Trophoblast cell (in vitro differentiated cells and primary cell): ENCODE measurements at regions not wholly inside any gene's neighbourhood (a gene's known extent, or its start where the extent isn't known, plus 50 kb on each side); places are given as distances from the start of the nearest gene placed in this dataset.

Source experiments
- DNase-seq, 2 donors: peaks; one replicate each; pipeline ENCODE4 v3.0.0-alpha.2; 2016
- H2AFZ ChIP-seq: 2 replicates; pipeline ENCODE4 v1.6.1; 2013; ENCODE audit warnings: low read length, moderate library complexity, mild to moderate bottlenecking; ENCODE audit not compliant: insufficient read depth, poor library complexity
- H2AK5ac ChIP-seq: 2 replicates; pipeline ENCODE4 v1.6.1; 2013; ENCODE audit warnings: mild to moderate bottlenecking, low read length
- H2BK120ac ChIP-seq: 2 replicates; pipeline ENCODE4 v1.6.1; 2013; ENCODE audit warnings: low read length, mild to moderate bottlenecking, moderate library complexity; ENCODE audit not compliant: insufficient read depth, poor library complexity
- H2BK12ac ChIP-seq: 2 replicates; pipeline ENCODE4 v1.6.1; 2013; ENCODE audit warnings: mild to moderate bottlenecking, low read length, moderate library complexity
- H2BK5ac ChIP-seq: 2 replicates; pipeline ENCODE4 v1.6.1; 2013; ENCODE audit warnings: low read length, low read depth, moderate library complexity, mild to moderate bottlenecking; ENCODE audit not compliant: poor library complexity
- H3K14ac ChIP-seq: 2 replicates; pipeline ENCODE4 v1.6.1; 2013; ENCODE audit warnings: mild to moderate bottlenecking, low read length
- H3K18ac ChIP-seq: 2 replicates; pipeline ENCODE4 v1.6.1; 2013; ENCODE audit warnings: mild to moderate bottlenecking, low read length
- H3K23ac ChIP-seq: 2 replicates; pipeline ENCODE4 v1.6.1; 2013; ENCODE audit warnings: low read length
- H3K27ac ChIP-seq: 2 replicates; pipeline ENCODE4 v1.5.1; 2013; ENCODE audit warnings: low read depth, mild to moderate bottlenecking, inconsistent platforms, low read length, moderate library complexity
- H3K27me3 ChIP-seq: 2 replicates; pipeline ENCODE4 v1.6.1; 2013; ENCODE audit warnings: inconsistent platforms, mild to moderate bottlenecking, low read length, moderate library complexity; ENCODE audit not compliant: insufficient read depth
- H3K36me3 ChIP-seq, 2 experiments: 1 replicate in 1 of 2; 2 replicates in 1 of 2; pipeline ENCODE4 v1.6.1; 2013; ENCODE audit warnings: low read length in 2 of 2, mild to moderate bottlenecking in 2 of 2, moderate library complexity in 1 of 2; ENCODE audit not compliant: insufficient read depth in 2 of 2, control insufficient read depth in 1 of 2
- H3K4ac ChIP-seq: 2 replicates; pipeline ENCODE4 v1.6.1; 2013; ENCODE audit warnings: low read depth, mild to moderate bottlenecking, low read length, moderate library complexity
- H3K4me1 ChIP-seq, 2 experiments: 1 replicate in 1 of 2; 2 replicates in 1 of 2; pipeline ENCODE4 v1.6.1; 2013; ENCODE audit warnings: low read length in 2 of 2, mild to moderate bottlenecking in 2 of 2, moderate library complexity in 1 of 2; ENCODE audit not compliant: insufficient read depth in 2 of 2, control insufficient read depth in 1 of 2
- H3K4me2 ChIP-seq: 2 replicates; pipeline ENCODE4 v1.6.1; 2013; ENCODE audit warnings: inconsistent platforms, mild to moderate bottlenecking, low read length, moderate library complexity
- H3K4me3 ChIP-seq: 2 replicates; pipeline ENCODE4 v1.5.1; 2013; ENCODE audit warnings: mild to moderate bottlenecking, low read depth, low read length, inconsistent platforms
- H3K79me1 ChIP-seq: one replicate; pipeline ENCODE4 v1.6.1; 2013; ENCODE audit warnings: low read length
- H3K79me2 ChIP-seq: 2 replicates; pipeline ENCODE4 v1.6.1; 2013; ENCODE audit warnings: low read length, mild to moderate bottlenecking; ENCODE audit not compliant: control insufficient read depth, insufficient read depth, poor library complexity
- H3K9ac ChIP-seq: 2 replicates; pipeline ENCODE4 v1.6.1; 2013; ENCODE audit warnings: mild to moderate bottlenecking, low read length
- H3K9me3 ChIP-seq: 2 replicates; pipeline ENCODE4 v1.6.1; 2013; ENCODE audit warnings: low read depth, mild to moderate bottlenecking, control low read depth, inconsistent platforms, low read length; ENCODE audit not compliant: insufficient read depth
- H4K12ac ChIP-seq: 2 replicates; pipeline ENCODE4 v1.6.1; 2013; ENCODE audit warnings: low read depth, mild to moderate bottlenecking, low read length, moderate library complexity
- H4K8ac ChIP-seq: 2 replicates; pipeline ENCODE4 v1.6.1; 2013; ENCODE audit warnings: low read depth, mild to moderate bottlenecking, low read length, moderate library complexity
- H4K91ac ChIP-seq: one replicate; pipeline ENCODE4 v1.6.1; 2013; ENCODE audit warnings: low read depth, mild to moderate bottlenecking, low read length, moderate library complexity
- WGBS: extraction: QIAGEN DNeasy Blood & Tissue Kit; methylation state at CpG from one replicate; pipeline ENCODE4 v1.1.7; 2013; ENCODE audit warnings: missing lambda C conversion rate; ENCODE audit not compliant: insufficient read length, insufficient coverage; ENCODE audit errors: extremely low coverage; 5-methylcytosine and 5-hydroxymethylcytosine counted together

GRCh38 chr7:110061387-110061786 lies 1029.5 kb upstream of the LRRN3 start:
- Histone ChIP-seq H3K23ac (no peak overlapping the region), H2BK120ac (no peak overlapping the region), H3K9ac (no peak overlapping the region), H3K79me2 (no peaks in the 10 kb centered on the region), H3K36me3 (no peaks in the 10 kb centered on the region), H3K4me3 (no peak overlapping the region), H2BK12ac (no peak overlapping the region), H2AK5ac (no peak overlapping the region), H2BK5ac (no peak overlapping the region), H4K91ac (no peak overlapping the region), H2AFZ (no peak overlapping the region), H4K8ac (no peak overlapping the region), H3K4me2 (no peak overlapping the region), H3K18ac (no peak overlapping the region), H3K4ac (no peak overlapping the region), H3K4me1 (no peaks in the 10 kb centered on the region), H3K79me1 (no peaks in the 10 kb centered on the region), H3K14ac (no peak overlapping the region), H3K27me3 (no peaks in the 10 kb centered on the region), H3K9me3 (no peaks in the 10 kb centered on the region), H4K12ac (no peak overlapping the region), H3K27ac (no peak overlapping the region)
- WGBS = no CpG with 5 or more reads among the region's 2 CpGs
- DNase-seq = no peak

DNA sequence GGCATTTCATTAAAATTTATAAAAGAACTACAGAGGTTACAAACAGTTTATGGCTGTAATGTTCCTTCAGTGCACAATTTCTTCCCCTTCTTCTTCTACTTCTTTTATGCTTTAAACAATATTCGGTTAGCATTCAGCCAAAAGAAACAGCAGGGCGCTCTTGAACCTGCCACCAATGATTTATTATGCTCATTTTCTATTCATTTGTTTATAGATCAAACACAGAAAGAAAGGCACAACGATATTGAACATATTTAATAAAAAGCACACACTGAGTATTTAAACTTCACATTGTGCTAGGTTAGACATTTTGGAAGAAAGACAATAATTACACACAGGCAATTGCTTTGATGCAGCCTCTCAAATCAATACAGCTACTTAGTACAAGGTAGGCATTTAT lies 1025.8 kb upstream of the LRRN3 start:
- Histone ChIP-seq H3K36me3 (no peaks in the 10 kb centered on the region), H3K9ac (no peak overlapping the region), H4K8ac (no peak overlapping the region), H3K4ac (no peak overlapping the region), H4K12ac (no peak overlapping the region), H2AK5ac (no peak overlapping the region), H3K14ac (no peak overlapping the region), H2AFZ (no peak overlapping the region), H3K9me3 (no peaks in the 10 kb centered on the region), H2BK12ac (no peak overlapping the region), H3K4me2 (no peak overlapping the region), H3K4me1 (no peaks in the 10 kb centered on the region), H3K18ac (no peak overlapping the region), H3K4me3 (no peak overlapping the region), H2BK120ac (no peak overlapping the region), H3K23ac (no peak overlapping the region), H3K27ac (no peak overlapping the region), H3K27me3 (no peaks in the 10 kb centered on the region), H2BK5ac (no peak overlapping the region), H3K79me1 (no peaks in the 10 kb centered on the region), H3K79me2 (no peaks in the 10 kb centered on the region), H4K91ac (no peak overlapping the region)
- WGBS = no CpG with 5 or more reads among the region's 3 CpGs
- DNase-seq = no peak

- H2AK5ac ChIP-seq = no peak overlapping the region
- H3K9ac ChIP-seq = no peak overlapping the region
- no CpG with 5 or more reads among the region's 2 CpGs for WGBS
- no peak overlapping the region for H3K4me2 ChIP-seq
- no peak overlapping the region for H2BK12ac ChIP-seq
- no peak for DNase-seq
- no peak overlapping the region for H2AFZ ChIP-seq
- H2BK5ac ChIP-seq = no peak overlapping the region
- no peaks in the 10 kb centered on the region for H3K79me2 ChIP-seq
- H3K9me3 ChIP-seq = no peaks in the 10 kb centered on the region
- H4K91ac ChIP-seq = no peak overlapping the region
- H3K23ac ChIP-seq = no peak overlapping the region
- no peak overlapping the region for H3K4ac ChIP-seq
- no peak overlapping the region for H4K8ac ChIP-seq
- H3K4me3 ChIP-seq = no peak overlapping the region
- no peaks in the 10 kb centered on the region for H3K27me3 ChIP-seq
- H4K12ac ChIP-seq = no peak overlapping the region
- no peaks in the 10 kb centered on the region for H3K4me1 ChIP-seq
- no peaks in the 10 kb centered on the region for H3K79me1 ChIP-seq
- no peak overlapping the region for H3K14ac ChIP-seq
- no peaks in the 10 kb centered on the region for H3K36me3 ChIP-seq
- H3K27ac ChIP-seq = no peak overlapping the region
- H3K18ac ChIP-seq = no peak overlapping the region
- H2BK120ac ChIP-seq = no peak overlapping the region
These were observed 1024.1 kb upstream of the LRRN3 start for GRCh38 chr7:110066843-110067242.

GRCh38 chr7:110071192-110071591 lies 1019.7 kb upstream of the LRRN3 start:
- no peaks in the 10 kb centered on the region for H3K4me1 ChIP-seq
- no peak for DNase-seq
- H3K27me3 ChIP-seq = no peaks in the 10 kb centered on the region
- H3K4me3 ChIP-seq = no peak overlapping the region
- no peak overlapping the region for H3K14ac ChIP-seq
- H3K27ac ChIP-seq = no peak overlapping the region
- H4K91ac ChIP-seq = no peak overlapping the region
- H3K9ac ChIP-seq = no peak overlapping the region
- no peaks in the 10 kb centered on the region for H3K79me2 ChIP-seq
- no peak overlapping the region for H2BK120ac ChIP-seq
- H3K23ac ChIP-seq = no peak overlapping the region
- H3K36me3 ChIP-seq = no peaks in the 10 kb centered on the region
- H3K79me1 ChIP-seq = no peaks in the 10 kb centered on the region
- WGBS = no CpG with 5 or more reads among the region's 4 CpGs
- no peak overlapping the region for H2BK5ac ChIP-seq
- no peak overlapping the region for H2AK5ac ChIP-seq
- H2BK12ac ChIP-seq = no peak overlapping the region
- H3K18ac ChIP-seq = no peak overlapping the region
- no peak overlapping the region for H4K12ac ChIP-seq
- H3K4ac ChIP-seq = no peak overlapping the region
- no peaks in the 10 kb centered on the region for H3K9me3 ChIP-seq
- H3K4me2 ChIP-seq = no peak overlapping the region
- no peak overlapping the region for H2AFZ ChIP-seq
- H4K8ac ChIP-seq = no peak overlapping the region
